RWPE2 (cell line): ENCODE measurements at regions not wholly inside any gene's neighbourhood (a gene's known extent, or its start where the extent isn't known, plus 50 kb on each side); places are given as distances from the start of the nearest gene placed in this dataset.

Experiments used
- ATAC-seq: fragments of 200-7000 bp; cut with Tn5 transposase; 3 replicates; pipeline ENCODE4 v1.9.1; 2021; ENCODE audit warnings: low read depth
- DNase-seq: peaks from one replicate; pipeline ENCODE4 v3.0.0-alpha.2; 2020; ENCODE audit warnings: low spot score
- H3K27ac ChIP-seq: fragments of 450-650 bp; 2 replicates; pipeline ENCODE4 v1.5.1; 2017; ENCODE audit warnings: mild to moderate bottlenecking; ENCODE audit not compliant: poor library complexity, severe bottlenecking
- H3K27me3 ChIP-seq: fragments of 250-450 bp; sonication (Bioruptor Pico); 2 replicates; pipeline ENCODE4 v1.5.1; 2021; ENCODE audit warnings: mild to moderate bottlenecking, moderate library complexity; ENCODE audit not compliant: insufficient read depth, poor library complexity, severe bottlenecking
- H3K36me3 ChIP-seq: fragments of 250-450 bp; sonication (Bioruptor Pico); 2 replicates; pipeline ENCODE4 v1.5.1; 2020; ENCODE audit warnings: low read depth, mild to moderate bottlenecking, moderate library complexity
- H3K4me1 ChIP-seq: fragments of 250-450 bp; sonication (Bioruptor Pico); 2 replicates; pipeline ENCODE4 v1.5.1; 2021; ENCODE audit warnings: mild to moderate bottlenecking, moderate library complexity; ENCODE audit not compliant: insufficient read depth, poor library complexity, severe bottlenecking
- H3K4me3 ChIP-seq: fragments of 250-450 bp; sonication (Bioruptor Pico); 2 replicates; pipeline ENCODE4 v1.5.1; 2021; ENCODE audit warnings: mild to moderate bottlenecking, moderate library complexity; ENCODE audit not compliant: severe bottlenecking
- H3K9me3 ChIP-seq: fragments of 250-450 bp; sonication (Bioruptor Pico); 2 replicates; pipeline ENCODE4 v1.5.1; 2021; ENCODE audit warnings: mild to moderate bottlenecking, moderate library complexity; ENCODE audit not compliant: severe bottlenecking
- CTCF ChIP-seq: fragments of 450-650 bp; IDR thresholded peaks from one replicate; pipeline ENCODE4 v1.5.1; 2017; ENCODE audit warnings: mild to moderate bottlenecking, moderate library complexity; ENCODE audit not compliant: poor library complexity, severe bottlenecking

GRCh38 chr7:109284943-109285342, 715.3 kb downstream of the DNAJB9 start:
- no peak overlapping the region for H3K27ac ChIP-seq
- TF ChIP-seq CTCF, result no peak
- H3K36me3 ChIP-seq, result no peaks in the 10 kb centered on the region
- H3K4me3 ChIP-seq, result no peak overlapping the region
- ATAC-seq (no peak), DNase-seq (no peak)
- no peaks in the 10 kb centered on the region for H3K27me3 ChIP-seq
- peaks cover 3% of the 10 kb centered on the region for H3K9me3 ChIP-seq
- H3K4me1 ChIP-seq, result no peaks in the 10 kb centered on the region

- no peaks in the 10 kb centered on the region for H3K9me3 ChIP-seq
- no peak overlapping the region for H3K4me3 ChIP-seq
- no peak overlapping the region for H3K27ac ChIP-seq
- no peak for ATAC-seq
- H3K36me3 ChIP-seq, result no peaks in the 10 kb centered on the region
- no peaks in the 10 kb centered on the region for H3K27me3 ChIP-seq
- no peaks in the 10 kb centered on the region for H3K4me1 ChIP-seq
- DNase-seq, result no peak
- no peak for TF ChIP-seq CTCF
These were observed 725.5 kb downstream of the DNAJB9 start for GRCh38 chr7:109295158-109295557.

- H3K4me1 ChIP-seq, result no peaks in the 10 kb centered on the region
- no peak for ATAC-seq
- H3K36me3 ChIP-seq, result no peaks in the 10 kb centered on the region
- no peak for TF ChIP-seq CTCF
- H3K27me3 ChIP-seq, result no peaks in the 10 kb centered on the region
- no peak overlapping the region for H3K4me3 ChIP-seq
- H3K9me3 ChIP-seq, result peaks cover 3% of the 10 kb centered on the region
- no peak overlapping the region for H3K27ac ChIP-seq
- DNase-seq, result no peak
These were observed 739.1 kb downstream of the DNAJB9 start for GRCh38 chr7:109308816-109309215.

GRCh38 chr7:109309790-109310189, 740.1 kb downstream of the DNAJB9 start:
- H3K27me3 ChIP-seq, result no peaks in the 10 kb centered on the region
- ATAC-seq, result no peak
- H3K36me3 ChIP-seq, result no peaks in the 10 kb centered on the region
- no peak overlapping the region for H3K27ac ChIP-seq
- no peaks in the 10 kb centered on the region for H3K4me1 ChIP-seq
- H3K4me3 ChIP-seq, result no peak overlapping the region
- TF ChIP-seq CTCF, result no peak
- no peak for DNase-seq
- peaks cover 3% of the 10 kb centered on the region for H3K9me3 ChIP-seq

GRCh38 chr7:109318136-109318535, 748.5 kb downstream of the DNAJB9 start:
- no peaks in the 10 kb centered on the region for H3K9me3 ChIP-seq
- no peaks in the 10 kb centered on the region for H3K27me3 ChIP-seq
- ATAC-seq (no peak), DNase-seq (no peak)
- no peaks in the 10 kb centered on the region for H3K4me1 ChIP-seq
- TF ChIP-seq CTCF, result no peak
- H3K36me3 ChIP-seq, result no peaks in the 10 kb centered on the region
- H3K27ac ChIP-seq, result no peak overlapping the region
- H3K4me3 ChIP-seq, result no peak overlapping the region
